ENCODE measurements at regions not wholly inside any gene's neighbourhood (a gene's known extent, or its start where the extent isn't known, plus 50 kb on each side); places are given as distances from the start of the nearest gene placed in this dataset.

- no peak for DNase-seq
These were observed 52.0 kb upstream of the RPL11 start for GRCh38 chr1:23639460-23640095.

- no peak for DNase-seq
These were observed 52.8 kb upstream of the RPL11 start for GRCh38 chr1:23638786-23639241.

- DNase-seq: no peak
These were observed 53.4 kb upstream of the RPL11 start for GRCh38 chr1:23638188-23638619.

DNA sequence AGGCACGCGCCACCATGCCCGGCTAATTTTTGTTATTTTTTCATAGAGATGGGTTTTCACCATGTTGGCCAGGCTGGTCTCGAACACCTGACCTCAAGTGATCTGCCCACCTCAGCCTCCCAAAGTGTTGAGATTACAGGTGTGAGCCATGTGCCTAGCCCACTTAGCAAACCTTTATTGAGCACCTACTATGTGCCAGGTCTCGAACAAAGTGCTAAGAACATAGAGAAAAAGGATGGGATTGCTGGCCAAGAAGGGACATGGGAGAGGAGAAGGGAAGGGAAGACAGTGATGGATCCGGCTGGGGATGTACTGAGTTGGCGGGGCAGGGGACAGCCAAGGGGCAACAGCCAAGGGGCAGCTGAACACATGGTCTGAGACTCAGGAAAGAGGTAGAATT, 55.6 kb upstream of the RPL11 start:
- no peak for DNase-seq

GRCh38 chr1:23634840-23635651, 56.6 kb upstream of the RPL11 start:
- peak; percentile 29 for DNase-seq

DNA sequence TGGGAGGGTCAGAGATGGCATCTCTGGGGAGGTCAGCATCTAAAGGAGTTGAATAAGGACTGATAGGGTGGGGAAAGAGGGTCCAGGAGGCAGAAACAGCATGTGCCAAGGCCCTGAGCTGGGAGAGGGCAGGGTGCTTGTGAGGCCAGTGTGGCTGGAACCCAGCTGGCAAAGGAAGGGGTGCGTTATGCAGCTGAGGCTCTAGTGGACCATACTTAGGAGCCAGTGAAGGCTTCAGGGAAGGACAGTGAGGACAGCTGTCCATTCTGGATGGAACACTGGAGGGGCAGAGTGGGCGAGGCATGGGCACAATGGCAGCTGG, 57.1 kb upstream of the RPL11 start:
- DNase-seq: no peak

GRCh38 chr1:23632479-23633160, 59.0 kb upstream of the RPL11 start:
- DNase-seq: no peak

DNA sequence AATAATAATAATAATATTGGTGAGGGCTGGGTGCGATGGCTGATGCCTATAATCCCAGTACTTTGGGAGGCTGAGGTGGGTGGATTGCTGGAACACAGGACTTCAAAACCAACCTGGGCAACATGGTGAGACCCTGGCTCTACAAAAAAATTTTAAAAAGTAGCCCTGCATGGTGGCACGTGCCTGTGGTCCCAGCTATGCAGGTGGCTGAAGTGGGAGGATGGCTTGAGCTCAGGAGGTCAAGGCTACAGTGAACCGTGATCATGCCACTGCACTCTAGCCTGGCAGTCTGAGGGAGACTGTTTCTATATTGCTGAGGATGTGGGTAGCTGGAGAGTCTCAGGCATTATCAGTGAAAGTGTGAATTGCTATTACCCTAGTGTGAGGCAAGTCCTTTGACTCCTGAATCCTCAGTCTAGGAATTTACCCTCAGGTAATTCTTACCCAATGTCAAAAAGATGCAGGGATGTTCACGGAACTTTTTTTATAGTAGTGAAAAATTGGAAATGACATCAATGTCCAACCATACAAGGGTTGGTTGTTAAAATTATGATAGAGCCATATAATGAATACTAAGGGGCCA, 61.8 kb upstream of the RPL11 start:
- no peak for DNase-seq

DNA sequence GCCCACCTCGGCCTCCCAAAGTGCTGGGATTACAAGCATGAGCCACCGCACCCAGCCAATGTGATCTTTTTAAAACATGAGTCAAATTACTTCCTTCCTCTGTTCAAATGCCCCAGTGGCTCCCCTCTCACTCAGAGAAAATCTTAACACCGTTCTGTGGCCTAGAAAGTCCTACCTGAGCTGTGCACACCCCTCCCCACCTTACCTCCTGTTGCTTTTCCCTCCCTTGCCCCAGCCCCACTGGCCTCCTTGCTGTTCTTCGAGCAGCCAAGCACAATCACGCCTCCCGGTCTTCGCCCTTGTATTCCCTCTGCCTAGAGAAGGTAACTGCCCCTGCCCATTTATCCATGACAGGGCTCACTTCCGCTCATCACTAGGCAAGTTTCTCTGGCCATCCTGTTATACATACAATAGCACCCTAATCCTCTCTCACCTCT, 62.6 kb upstream of the RPL11 start:
- DNase-seq: no peak

- DNase-seq: no peak
These were observed 64.4 kb upstream of the RPL11 start for GRCh38 chr1:23627069-23627735.

DNA sequence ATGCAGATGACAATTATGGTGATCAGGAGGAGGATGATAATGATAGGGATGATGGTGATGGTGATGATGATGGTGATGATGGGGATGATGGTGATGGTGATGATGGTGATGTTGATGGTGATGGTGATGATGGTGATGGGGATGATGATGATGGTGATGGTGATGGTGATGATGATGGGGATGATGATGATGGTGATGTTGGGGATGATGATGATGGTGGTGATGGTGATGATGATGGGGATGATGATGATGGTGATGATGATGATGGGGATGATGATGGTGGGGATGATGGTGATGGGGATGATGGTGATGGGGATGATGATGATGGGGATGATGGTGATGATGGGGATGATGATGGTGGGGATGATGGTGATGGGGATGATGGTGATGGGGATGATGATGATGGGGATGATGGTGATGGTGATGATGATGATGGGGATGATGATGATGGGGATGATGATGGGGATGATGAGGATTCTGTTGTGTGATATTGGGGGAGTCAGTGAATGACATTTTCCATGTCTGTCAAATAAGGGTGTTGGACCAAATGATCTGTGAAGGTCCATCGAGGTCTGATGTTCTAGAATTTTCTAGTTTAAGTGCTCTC, 65.6 kb upstream of the RPL11 start:
- no peak for DNase-seq

DNA sequence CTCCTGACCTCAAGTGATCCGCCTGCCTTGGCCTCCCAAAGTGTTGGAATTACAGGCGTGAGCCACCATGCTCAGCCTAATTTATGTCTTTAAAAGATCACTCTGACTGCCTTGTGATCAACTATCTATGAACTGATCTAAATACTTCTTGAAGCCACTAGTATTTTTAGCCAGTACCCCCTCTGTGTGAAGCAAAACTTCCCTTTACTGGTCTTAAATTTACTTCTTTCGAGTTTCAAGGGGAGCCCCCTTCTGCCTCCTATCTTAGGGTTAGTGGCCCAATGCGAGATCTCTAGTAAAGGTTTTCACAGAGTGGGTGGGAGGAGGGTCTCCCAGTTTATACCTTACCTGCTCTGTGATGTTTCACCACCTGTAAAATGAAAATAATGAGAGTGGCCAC, 66.1 kb upstream of the RPL11 start:
- DNase-seq: no peak

- no peak for DNase-seq
These were observed 65.1 kb upstream of the ID3 start for GRCh38 chr1:23624440-23624839.

- no peak for DNase-seq
These were observed 63.0 kb upstream of the ID3 start for GRCh38 chr1:23622284-23622683.

DNA sequence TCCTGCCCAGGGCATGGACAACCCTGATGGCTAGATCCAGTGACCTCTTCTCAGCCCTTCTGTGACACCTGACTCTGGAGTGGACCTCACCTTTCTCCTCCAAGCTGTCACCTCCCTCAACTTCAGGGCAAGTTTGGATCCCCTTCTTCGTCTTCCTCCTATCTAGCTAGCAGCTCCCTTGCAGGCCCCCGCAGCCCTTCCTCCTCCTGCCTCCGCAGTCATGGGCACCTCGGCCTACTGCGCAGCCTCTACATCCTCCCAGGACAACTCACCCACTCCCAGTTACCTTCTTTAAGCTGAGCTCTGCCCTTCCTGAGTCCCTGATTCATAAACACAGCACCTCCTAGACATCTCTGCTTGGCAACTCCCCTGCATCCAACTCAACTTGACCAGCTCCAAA, 61.3 kb upstream of the ID3 start:
- DNase-seq: no peak

DNA sequence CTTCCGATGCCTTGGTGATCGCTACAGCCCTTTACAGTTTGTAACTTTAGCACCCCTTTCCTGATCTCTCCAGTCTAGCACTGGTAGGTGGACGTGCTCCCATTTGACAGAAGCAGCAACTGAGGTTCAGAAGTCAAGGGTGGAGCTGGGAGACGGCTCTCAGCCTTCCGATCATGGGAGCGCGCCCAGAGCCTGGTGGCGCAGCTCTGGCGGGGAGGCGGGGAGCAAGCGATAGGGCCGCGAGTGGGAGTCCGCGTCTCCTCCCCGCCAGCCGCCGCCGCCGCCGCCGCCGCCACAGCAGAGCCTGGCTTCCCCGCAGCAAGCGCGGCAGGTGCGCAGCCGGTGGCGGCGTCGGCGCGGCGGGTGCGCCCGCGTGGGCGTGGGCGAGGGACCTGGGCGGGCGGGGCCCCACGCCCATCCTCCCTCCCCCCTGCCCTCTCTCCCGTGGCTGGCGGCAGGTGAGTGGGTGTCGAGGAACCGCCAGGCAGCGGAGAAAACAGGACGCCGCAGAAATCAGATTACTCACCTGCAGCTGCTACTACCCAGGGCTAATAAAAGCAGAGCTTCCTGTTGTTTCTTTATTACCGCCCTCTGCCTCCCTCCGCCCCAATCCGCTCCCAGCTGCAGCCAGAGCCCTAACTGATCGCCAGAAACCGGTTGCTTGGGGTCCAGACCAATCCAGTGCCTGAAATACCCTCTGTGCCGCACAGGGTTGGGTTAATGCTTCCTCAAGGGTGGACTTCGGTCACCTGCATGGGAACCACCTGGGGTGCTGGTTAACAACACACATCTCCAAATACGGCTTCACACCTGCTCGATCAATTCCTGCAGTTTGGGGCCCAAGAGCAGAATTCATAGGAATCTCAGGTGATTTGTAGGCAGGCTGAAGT, 60.2 kb upstream of the ID3 start:
- DNase-seq: no peak

DNA sequence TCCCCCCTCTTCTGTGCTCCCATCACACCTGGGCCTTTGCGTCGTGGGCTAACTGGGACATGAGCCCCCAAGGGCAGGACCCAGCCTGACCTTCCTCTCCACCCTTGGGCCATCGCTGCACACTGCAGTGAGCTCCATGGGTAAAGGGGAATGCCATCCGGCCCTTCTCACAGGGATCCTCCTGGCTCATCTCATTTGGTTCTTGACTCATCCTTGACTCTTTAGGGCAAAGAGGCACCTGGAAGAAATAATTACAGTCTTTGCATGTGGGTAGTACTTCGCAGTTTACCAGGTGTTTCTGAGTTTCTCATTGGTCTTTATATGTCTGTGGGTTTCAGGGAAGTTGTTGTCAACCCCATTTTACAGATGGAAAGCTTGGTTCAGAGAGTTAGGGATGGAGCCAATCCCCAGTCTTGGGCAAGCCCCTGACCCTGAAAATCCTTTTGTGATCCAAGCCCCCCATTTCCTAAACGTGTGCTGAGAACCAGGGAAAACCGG, 59.3 kb upstream of the ID3 start:
- DNase-seq: no peak

DNA sequence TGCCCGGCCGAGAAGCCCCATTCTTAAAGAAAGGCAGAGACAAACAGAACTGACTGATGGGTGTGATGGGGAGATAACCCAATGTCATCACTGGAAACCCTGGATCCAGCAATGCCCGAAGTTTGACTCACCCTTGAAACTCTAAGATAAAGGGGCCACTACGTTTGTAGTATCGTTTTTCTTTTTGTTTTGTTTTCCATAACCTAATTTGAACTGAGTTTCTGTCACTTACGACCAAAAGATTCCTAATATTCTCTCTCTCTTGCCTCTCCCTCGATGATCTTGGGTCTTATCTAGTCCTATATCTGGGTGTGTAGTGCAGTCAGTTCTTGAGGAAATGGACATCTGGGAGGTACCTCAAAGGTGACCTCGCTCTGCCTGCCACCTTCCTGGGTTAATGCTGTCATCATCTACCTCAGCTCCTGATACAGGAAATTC, 57.8 kb upstream of the ID3 start:
- DNase-seq: no peak

GRCh38 chr1:23616292-23616824, 57.1 kb upstream of the ID3 start:
- no peak for DNase-seq

DNA sequence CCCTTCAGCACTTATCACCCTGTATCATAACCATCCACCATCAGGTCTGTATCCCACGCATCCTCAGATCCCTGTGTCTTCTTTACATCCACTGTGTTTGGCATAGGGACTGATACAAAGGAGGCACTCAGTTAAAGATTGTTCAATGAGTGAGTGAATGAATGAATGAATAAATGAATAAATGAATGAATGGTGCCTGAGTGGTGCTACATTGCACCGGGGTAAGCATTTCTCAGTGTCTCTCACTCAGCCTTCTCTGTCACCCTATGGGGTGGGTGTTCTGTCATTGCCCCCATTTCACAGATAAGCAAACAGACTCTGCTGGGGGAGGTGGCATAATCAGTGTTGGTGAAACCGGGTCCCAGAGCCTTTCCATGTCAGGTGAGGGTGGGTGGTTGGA, 56.6 kb upstream of the ID3 start:
- DNase-seq: no peak

DNA sequence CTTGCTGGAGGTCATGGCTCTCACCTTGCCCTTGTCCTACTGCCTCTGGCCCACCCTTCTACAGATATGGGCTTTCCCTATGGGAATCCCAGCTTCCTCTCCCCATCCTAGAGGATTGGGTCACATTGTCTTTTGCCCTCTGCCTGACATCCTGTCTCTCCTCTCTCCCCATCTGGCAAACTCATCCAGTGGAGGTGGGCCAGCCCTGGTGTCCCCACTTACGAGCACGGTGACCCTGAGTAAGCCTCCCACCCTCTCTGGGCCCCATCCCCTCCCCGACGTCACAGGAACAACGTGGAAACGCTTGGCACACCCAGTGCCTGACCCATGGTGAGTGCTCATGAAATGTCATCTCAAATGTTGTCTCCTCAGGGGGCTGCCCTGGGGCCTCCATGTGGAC, 56.1 kb upstream of the ID3 start:
- no peak for DNase-seq

Measured in NCI-H1694 (cell line).